A673 (cell line): ENCODE measurements at regions not wholly inside any gene's neighbourhood (a gene's known extent, or its start where the extent isn't known, plus 50 kb on each side); places are given as distances from the start of the nearest gene placed in this dataset.

Source experiments
- BruUV-seq: library from RNA; stranded (reverse); fragments of 400-500 nt; replicated peaks from 2 replicates; lab custom pipeline; 2021; lab: Mats Ljungman, UMichigan
- CTCF ChIA-PET: fragments of 300-600 bp; sonication (Branson Sonifier 250); formaldehyde crosslinking; loops from one replicate; lab custom pipeline; 2022; ENCODE audit warnings: antibody characterized with exemption; lab: Charles Lee
- POLR2A ChIA-PET: fragments of 300-600 bp; sonication (Branson Sonifier 250); formaldehyde crosslinking; loops from one replicate; lab custom pipeline; 2022; ENCODE audit warnings: antibody characterized with exemption; ENCODE audit not compliant: low non-redundant PET; lab: Charles Lee
- DNase-seq: peaks from one replicate; pipeline ENCODE4 v3.0.0-alpha.2; 2015; ENCODE audit warnings: low spot score
- H3K27ac ChIP-seq: fragments of 200-600 bp; sonication (generic); 2 replicates; pipeline ENCODE4 v1.5.1; 2016; ENCODE audit warnings: mixed run types, low read depth, mild to moderate bottlenecking, mixed read lengths, antibody characterized with exemption, low read length; ENCODE audit not compliant: poor library complexity, severe bottlenecking
- H3K27me3 ChIP-seq: fragments of 200-600 bp; sonication (generic); replicated peaks from 2 replicates; pipeline ENCODE4 v1.6.1; 2017; ENCODE audit warnings: mixed run types, low read depth, mild to moderate bottlenecking, mixed read lengths, antibody characterized with exemption, low read length; ENCODE audit not compliant: insufficient read depth, poor library complexity
- H3K36me3 ChIP-seq: fragments of 200-600 bp; sonication (generic); 2 replicates; pipeline ENCODE4 v1.6.1; 2016; ENCODE audit warnings: mixed run types, mild to moderate bottlenecking, mixed read lengths, antibody characterized with exemption, low read length; ENCODE audit not compliant: insufficient read depth, poor library complexity, severe bottlenecking
- H3K4me1 ChIP-seq: fragments of 200-600 bp; sonication (generic); 2 replicates; pipeline ENCODE4 v1.6.1; 2017; ENCODE audit warnings: mixed run types, mild to moderate bottlenecking, mixed read lengths, antibody characterized with exemption, low read length; ENCODE audit not compliant: insufficient read depth, poor library complexity, severe bottlenecking
- H3K4me3 ChIP-seq: fragments of 200-600 bp; sonication (generic); 2 replicates; pipeline ENCODE4 v1.5.1; 2016; ENCODE audit warnings: low read depth, mixed run types, mild to moderate bottlenecking, mixed read lengths, low read length; ENCODE audit not compliant: poor library complexity, severe bottlenecking
- H3K9me3 ChIP-seq: fragments of 200-600 bp; sonication (generic); 2 replicates; pipeline ENCODE4 v1.6.1; 2016; ENCODE audit warnings: mixed run types, low read depth, mild to moderate bottlenecking, mixed read lengths, antibody characterized with exemption, low read length; ENCODE audit not compliant: poor library complexity, severe bottlenecking
- CTCF ChIP-seq: fragments of 300-800, 200-600 bp; sonication (generic); conservative IDR thresholded peaks from 2 replicates; pipeline ENCODE4 v1.5.1; 2017; ENCODE audit warnings: low read depth, mild to moderate bottlenecking, antibody characterized with exemption, low read length, moderate library complexity, mixed read lengths
- EZH2 ChIP-seq: fragments of 200-600 bp; sonication (generic); IDR thresholded peaks from 2 replicates; pipeline ENCODE4 v1.6.1; 2017; ENCODE audit warnings: borderline replicate concordance, low read depth, mild to moderate bottlenecking, mixed read lengths, antibody characterized with exemption, low read length; ENCODE audit not compliant: poor library complexity, severe bottlenecking
- intact Hi-C: fragments of 100-400 bp; cut with micrococcal nuclease; formaldehyde crosslinking; loops from one replicate; pipeline ENCODE4 v1.10.0; 2022; ENCODE audit not compliant: unreplicated experiment

DNA sequence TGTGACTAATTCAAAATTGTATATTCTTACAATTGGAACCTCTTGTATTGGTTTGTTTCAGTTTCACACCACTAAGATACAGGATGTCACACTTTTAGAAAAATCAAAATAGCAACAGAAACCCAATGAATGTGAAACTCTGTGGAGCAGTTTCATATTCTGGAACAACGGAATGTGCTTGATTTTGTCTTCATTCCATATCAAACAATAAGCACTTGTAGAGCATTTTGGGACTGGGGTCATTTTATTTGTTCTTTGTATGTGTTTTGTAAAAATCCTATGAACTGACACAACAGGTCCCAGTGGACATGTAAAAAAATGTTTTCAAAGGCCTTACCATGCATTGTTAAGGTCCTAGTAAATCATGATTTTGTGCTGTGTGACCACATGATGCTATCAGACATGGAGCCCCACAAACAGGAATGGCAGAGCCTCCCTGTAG, 123.1 kb downstream of the DKK1 start:
- Histone ChIP-seq H3K27me3 (no peaks in the 10 kb centered on the region), H3K4me1 (no peaks in the 10 kb centered on the region), H3K36me3 (no peaks in the 10 kb centered on the region), H3K27ac (no peak overlapping the region), H3K4me3 (no peak overlapping the region), H3K9me3 (no peaks in the 10 kb centered on the region)
- no peak for DNase-seq
- ChIA-PET POLR2A (no interaction called here), CTCF (no interaction called here)
- intact Hi-C loops, result loop anchor here (10.0 kb wide), 1 partner anchor 58 kb away; no protein-coding TSS in a partner anchor
- TF ChIP-seq CTCF (no peak), EZH2 (no peak)
- no TSS peak for BruUV-seq

DNA sequence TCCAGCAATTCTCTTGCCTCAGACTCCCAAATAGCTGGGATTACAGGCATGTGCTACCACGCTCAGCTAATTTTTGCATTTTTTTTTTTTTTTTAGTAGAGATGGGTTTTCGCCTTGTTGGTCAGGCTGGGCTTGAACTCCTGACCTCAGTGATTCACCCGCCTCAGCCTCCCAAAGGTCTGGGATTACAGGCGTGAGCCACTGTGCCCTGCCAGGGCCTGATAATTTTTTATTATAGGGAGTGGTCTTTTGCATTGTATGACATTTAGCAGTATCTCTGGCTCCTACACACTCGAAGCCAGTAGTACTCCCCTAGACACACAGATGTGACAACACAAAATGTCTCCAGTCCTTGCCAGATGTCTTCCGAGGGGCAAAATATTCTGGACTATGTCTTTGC, 124.0 kb downstream of the DKK1 start:
- CTCF ChIA-PET, result no interaction called here
- no peaks in the 10 kb centered on the region for H3K4me1 ChIP-seq
- intact Hi-C loops, result loop anchor here (10.0 kb wide), 1 partner anchor 57 kb away; no protein-coding TSS in a partner anchor
- DNase-seq, result no peak
- no peak overlapping the region for H3K4me3 ChIP-seq
- no peak for TF ChIP-seq CTCF
- no peak for TF ChIP-seq EZH2
- no TSS peak for BruUV-seq
- no peaks in the 10 kb centered on the region for H3K36me3 ChIP-seq
- POLR2A ChIA-PET, result no interaction called here
- no peaks in the 10 kb centered on the region for H3K27me3 ChIP-seq
- no peak overlapping the region for H3K27ac ChIP-seq
- H3K9me3 ChIP-seq, result no peaks in the 10 kb centered on the region

- no peaks in the 10 kb centered on the region for H3K27me3 ChIP-seq
- intact Hi-C loops, result no loop called here
- CTCF ChIA-PET, result no interaction called here
- no peaks in the 10 kb centered on the region for H3K4me1 ChIP-seq
- POLR2A ChIA-PET, result no interaction called here
- TF ChIP-seq EZH2, result no peak
- no peak for TF ChIP-seq CTCF
- no TSS peak for BruUV-seq
- no peak for DNase-seq
- H3K9me3 ChIP-seq, result no peaks in the 10 kb centered on the region
- no peak overlapping the region for H3K4me3 ChIP-seq
- no peaks in the 10 kb centered on the region for H3K36me3 ChIP-seq
- H3K27ac ChIP-seq, result no peak overlapping the region
These were observed 126.7 kb downstream of the DKK1 start for GRCh38 chr10:52440612-52441285.
